SK-N-SH treated with all-trans-retinoic acid at 6 μM for 48 hours (cell line): ENCODE measurements at regions not wholly inside any gene's neighbourhood (a gene's known extent, or its start where the extent isn't known, plus 50 kb on each side); places are given as distances from the start of the nearest gene placed in this dataset.

Experiments used
- ATAC-seq: fragments of 200-7000 bp; cut with Tn5 transposase; 3 replicates; pipeline ENCODE4 v1.9.1; 2020; ENCODE audit warnings: mild to moderate bottlenecking, moderate library complexity
- ARNTL ChIP-seq: fragments of 450-650 bp; formaldehyde crosslinking; IDR thresholded peaks from 2 replicates; pipeline ENCODE4 v1.5.0; 2020; ENCODE audit warnings: low read depth, mild to moderate bottlenecking, moderate library complexity, borderline replicate concordance
- CSDC2 ChIP-seq: fragments of 250-450 bp; sonication (Bioruptor Pico); IDR thresholded peaks from 2 replicates; pipeline ENCODE4 v1.5.0; 2020; ENCODE audit warnings: mild to moderate bottlenecking, moderate library complexity
- ESRRG ChIP-seq: fragments of 250-450 bp; sonication (Bioruptor Pico); IDR thresholded peaks from 2 replicates; pipeline ENCODE4 v1.6.1; 2021; ENCODE audit warnings: mild to moderate bottlenecking
- GLIS3 ChIP-seq: fragments of 250-450 bp; sonication (Bioruptor Pico); IDR thresholded peaks from 2 replicates; pipeline ENCODE4 v1.5.0; 2020; ENCODE audit warnings: mild to moderate bottlenecking, moderate library complexity
- ISL1 ChIP-seq: fragments of 250-450 bp; sonication (Bioruptor Pico); IDR thresholded peaks from 2 replicates; pipeline ENCODE4 v2.1.2; 2022; ENCODE audit warnings: mild to moderate bottlenecking, moderate library complexity
- OSR1 ChIP-seq: fragments of 250-450 bp; sonication (Bioruptor Pico); IDR thresholded peaks from 2 replicates; pipeline ENCODE4 v1.8.0; 2022; ENCODE audit warnings: moderate library complexity, mild to moderate bottlenecking, inconsistent platforms
- PPARA ChIP-seq: fragments of 250-450 bp; sonication (Bioruptor Pico); IDR thresholded peaks from 2 replicates; pipeline ENCODE4 v1.5.0; 2020; ENCODE audit warnings: mild to moderate bottlenecking, borderline replicate concordance
- SNAI2 ChIP-seq: fragments of 250-450 bp; sonication (Bioruptor Pico); IDR thresholded peaks from 2 replicates; pipeline ENCODE4 v1.5.0; 2020; ENCODE audit warnings: mild to moderate bottlenecking, moderate library complexity
- TCF4 ChIP-seq: fragments of 250-450 bp; sonication (Bioruptor Pico); IDR thresholded peaks from 2 replicates; pipeline ENCODE4 v1.8.0; 2021; ENCODE audit warnings: mild to moderate bottlenecking, moderate library complexity, borderline replicate concordance
- TOX ChIP-seq: fragments of 250-450 bp; sonication (Bioruptor Pico); IDR thresholded peaks from 2 replicates; pipeline ENCODE4 v1.8.0; 2021; ENCODE audit warnings: mild to moderate bottlenecking, moderate library complexity, borderline replicate concordance
- ZC3H10 ChIP-seq: fragments of 250-450 bp; sonication (Bioruptor Pico); IDR thresholded peaks from 2 replicates; pipeline ENCODE4 v1.5.1; 2021; ENCODE audit warnings: mild to moderate bottlenecking, moderate library complexity
- ZFP3 ChIP-seq: fragments of 250-450 bp; sonication (Bioruptor Pico); IDR thresholded peaks from 2 replicates; pipeline ENCODE4 v1.5.0; 2020; ENCODE audit warnings: mild to moderate bottlenecking, moderate library complexity
- ZFP30 ChIP-seq: fragments of 450-650 bp; formaldehyde crosslinking; IDR thresholded peaks from 2 replicates; pipeline ENCODE4 v1.5.0; 2022; ENCODE audit warnings: mild to moderate bottlenecking, moderate library complexity
- ZNF565 ChIP-seq: fragments of 450-650 bp; formaldehyde crosslinking; conservative IDR thresholded peaks from 2 replicates; pipeline ENCODE4 v1.5.0; 2020; ENCODE audit warnings: low read depth, mild to moderate bottlenecking, moderate library complexity
- ZNF70 ChIP-seq: fragments of 450-650 bp; formaldehyde crosslinking; IDR thresholded peaks from 2 replicates; pipeline ENCODE4 v1.5.0; 2020; ENCODE audit warnings: mild to moderate bottlenecking, moderate library complexity
- ZNF8 ChIP-seq: fragments of 450-650 bp; formaldehyde crosslinking; IDR thresholded peaks from 2 replicates; pipeline ENCODE4 v1.5.0; 2020; ENCODE audit warnings: mild to moderate bottlenecking, moderate library complexity
- TF ChIP-seq, protein P1 (sequence below): fragments of 250-450 bp; sonication (Bioruptor Pico); IDR thresholded peaks from 2 replicates; pipeline ENCODE4 v1.8.0; 2020; ENCODE audit warnings: mild to moderate bottlenecking, moderate library complexity, borderline replicate concordance
- TF ChIP-seq, protein P2 (sequence below): fragments of 250-450 bp; sonication (Bioruptor Pico); IDR thresholded peaks from 2 replicates; pipeline ENCODE4 v1.5.1; 2020; ENCODE audit warnings: low read depth, mild to moderate bottlenecking, moderate library complexity
- TF ChIP-seq, protein P3 (sequence below): fragments of 250-450 bp; sonication (Bioruptor Pico); IDR thresholded peaks from 2 replicates; pipeline ENCODE4 v1.5.0; 2020; ENCODE audit warnings: mild to moderate bottlenecking, moderate library complexity
- TF ChIP-seq, protein P4 (sequence below): fragments of 250-450 bp; sonication (Bioruptor Pico); IDR thresholded peaks from 2 replicates; pipeline ENCODE4 v1.5.1; 2021; ENCODE audit warnings: mild to moderate bottlenecking, moderate library complexity

DNA sequence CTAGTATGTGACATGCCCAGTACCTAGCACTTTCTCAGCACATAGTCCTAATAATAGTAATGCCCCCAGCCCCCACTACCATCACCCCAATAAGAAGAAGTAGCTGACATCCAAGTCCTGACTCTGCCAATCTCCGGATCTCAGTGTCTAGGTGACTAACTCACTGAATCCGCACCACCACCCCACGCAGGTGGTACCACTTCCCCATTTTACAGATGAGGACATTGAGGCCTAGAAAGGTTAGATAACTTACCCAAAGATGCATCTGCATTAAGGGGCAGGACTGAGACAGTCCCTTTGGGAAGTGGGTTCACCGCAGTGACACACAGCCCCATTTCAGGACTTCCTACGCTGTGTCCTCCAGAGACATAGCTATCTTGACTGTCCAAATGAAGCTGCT lies 241.2 kb downstream of the TFAP2C start:
- TF ChIP-seq ZC3H10 (CRISPR knock-in tag) (no peak), ZNF8 (CRISPR knock-in tag) (no peak), ZNF565 (CRISPR knock-in tag) (no peak), ESRRG (CRISPR knock-in tag) (no peak), ARNTL (CRISPR knock-in tag) (no peak), CSDC2 (no peak), ISL1 (CRISPR knock-in tag) (no peak), PPARA (CRISPR knock-in tag) (no peak)
- TF ChIP-seq, protein P1, sequence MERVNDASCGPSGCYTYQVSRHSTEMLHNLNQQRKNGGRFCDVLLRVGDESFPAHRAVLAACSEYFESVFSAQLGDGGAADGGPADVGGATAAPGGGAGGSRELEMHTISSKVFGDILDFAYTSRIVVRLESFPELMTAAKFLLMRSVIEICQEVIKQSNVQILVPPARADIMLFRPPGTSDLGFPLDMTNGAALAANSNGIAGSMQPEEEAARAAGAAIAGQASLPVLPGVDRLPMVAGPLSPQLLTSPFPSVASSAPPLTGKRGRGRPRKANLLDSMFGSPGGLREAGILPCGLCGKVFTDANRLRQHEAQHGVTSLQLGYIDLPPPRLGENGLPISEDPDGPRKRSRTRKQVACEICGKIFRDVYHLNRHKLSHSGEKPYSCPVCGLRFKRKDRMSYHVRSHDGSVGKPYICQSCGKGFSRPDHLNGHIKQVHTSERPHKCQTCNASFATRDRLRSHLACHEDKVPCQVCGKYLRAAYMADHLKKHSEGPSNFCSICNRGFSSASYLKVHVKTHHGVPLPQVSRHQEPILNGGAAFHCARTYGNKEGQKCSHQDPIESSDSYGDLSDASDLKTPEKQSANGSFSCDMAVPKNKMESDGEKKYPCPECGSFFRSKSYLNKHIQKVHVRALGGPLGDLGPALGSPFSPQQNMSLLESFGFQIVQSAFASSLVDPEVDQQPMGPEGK (CRISPR knock-in tag), result no peak
- TF ChIP-seq, protein P2, sequence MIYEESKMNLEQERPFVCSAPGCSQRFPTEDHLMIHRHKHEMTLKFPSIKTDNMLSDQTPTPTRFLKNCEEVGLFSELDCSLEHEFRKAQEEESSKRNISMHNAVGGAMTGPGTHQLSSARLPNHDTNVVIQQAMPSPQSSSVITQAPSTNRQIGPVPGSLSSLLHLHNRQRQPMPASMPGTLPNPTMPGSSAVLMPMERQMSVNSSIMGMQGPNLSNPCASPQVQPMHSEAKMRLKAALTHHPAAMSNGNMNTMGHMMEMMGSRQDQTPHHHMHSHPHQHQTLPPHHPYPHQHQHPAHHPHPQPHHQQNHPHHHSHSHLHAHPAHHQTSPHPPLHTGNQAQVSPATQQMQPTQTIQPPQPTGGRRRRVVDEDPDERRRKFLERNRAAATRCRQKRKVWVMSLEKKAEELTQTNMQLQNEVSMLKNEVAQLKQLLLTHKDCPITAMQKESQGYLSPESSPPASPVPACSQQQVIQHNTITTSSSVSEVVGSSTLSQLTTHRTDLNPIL (CRISPR knock-in tag), result no peak
- no peak for ATAC-seq

DNA sequence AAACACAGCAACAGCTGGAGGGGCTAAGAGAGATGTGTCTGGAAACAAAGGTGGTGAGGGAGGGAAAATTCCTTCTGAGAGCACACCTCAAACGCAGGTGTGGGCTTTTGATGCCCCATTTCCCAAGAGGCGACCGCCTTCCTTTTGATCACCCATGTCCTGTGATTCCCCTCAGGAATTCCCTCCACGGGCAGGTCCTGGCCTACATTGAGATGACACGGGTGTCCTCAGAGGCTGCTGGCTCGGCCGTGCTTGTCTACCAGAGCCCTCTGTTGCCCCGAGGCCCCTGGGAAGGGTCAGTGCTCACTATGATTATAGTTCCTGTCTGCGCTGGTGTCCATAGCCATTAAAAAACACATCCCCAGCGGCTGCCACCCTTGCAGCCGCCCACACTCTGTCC lies 242.6 kb downstream of the TFAP2C start:
- TF ChIP-seq OSR1 (CRISPR knock-in tag) (no peak), TOX (CRISPR knock-in tag) (no peak), ZC3H10 (CRISPR knock-in tag) (no peak), ESRRG (CRISPR knock-in tag) (no peak), ARNTL (CRISPR knock-in tag) (no peak), ZFP3 (no peak), GLIS3 (no peak)
- TF ChIP-seq, protein P2 (CRISPR knock-in tag), result no peak
- TF ChIP-seq, protein P1 (CRISPR knock-in tag), result no peak
- TF ChIP-seq, all 23 proteins: peak for 0
- no peak for ATAC-seq

DNA sequence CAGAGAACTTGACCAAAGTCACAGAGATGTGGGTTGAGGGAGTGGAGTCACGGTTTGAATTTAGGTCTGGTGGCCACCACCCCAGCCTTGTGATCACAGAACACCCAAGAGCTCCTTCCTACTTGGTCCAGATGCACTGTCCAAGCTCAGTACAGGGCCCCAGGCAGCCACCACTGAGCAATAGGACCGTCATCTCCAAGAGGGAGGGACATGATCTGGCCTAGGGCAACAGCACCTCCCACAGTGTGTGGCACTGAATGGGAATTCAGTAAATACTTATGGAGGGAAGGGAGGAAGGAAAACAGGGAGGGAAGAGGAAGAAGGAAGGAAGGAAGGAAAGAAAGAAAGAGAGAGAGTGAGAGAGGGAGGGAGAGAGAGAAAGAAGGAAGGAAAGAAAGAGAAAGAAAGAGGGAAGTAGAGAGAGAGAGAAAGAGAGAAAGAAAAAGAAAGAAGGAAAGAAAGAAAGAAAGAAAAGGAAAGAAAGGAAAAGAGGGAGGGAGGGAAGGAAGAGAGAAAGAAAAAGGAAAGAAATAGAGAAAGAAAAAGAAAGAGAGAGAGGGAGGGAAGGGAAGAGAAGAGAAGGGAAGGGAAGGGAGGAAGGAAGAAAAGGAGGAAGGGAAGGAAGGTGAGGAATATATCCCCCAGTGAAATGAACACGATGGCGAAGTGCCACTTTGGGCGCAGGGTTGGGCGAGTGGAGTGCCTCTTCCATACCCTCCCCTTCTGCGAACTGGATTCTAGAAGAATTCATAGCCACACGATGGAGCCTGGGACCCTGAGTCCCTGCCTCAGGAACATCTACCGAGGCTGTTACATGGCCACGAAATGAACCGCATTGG lies 243.7 kb downstream of the TFAP2C start:
- no peak for ATAC-seq
- TF ChIP-seq, protein P1 (CRISPR knock-in tag), result no peak
- TF ChIP-seq, protein P3, sequence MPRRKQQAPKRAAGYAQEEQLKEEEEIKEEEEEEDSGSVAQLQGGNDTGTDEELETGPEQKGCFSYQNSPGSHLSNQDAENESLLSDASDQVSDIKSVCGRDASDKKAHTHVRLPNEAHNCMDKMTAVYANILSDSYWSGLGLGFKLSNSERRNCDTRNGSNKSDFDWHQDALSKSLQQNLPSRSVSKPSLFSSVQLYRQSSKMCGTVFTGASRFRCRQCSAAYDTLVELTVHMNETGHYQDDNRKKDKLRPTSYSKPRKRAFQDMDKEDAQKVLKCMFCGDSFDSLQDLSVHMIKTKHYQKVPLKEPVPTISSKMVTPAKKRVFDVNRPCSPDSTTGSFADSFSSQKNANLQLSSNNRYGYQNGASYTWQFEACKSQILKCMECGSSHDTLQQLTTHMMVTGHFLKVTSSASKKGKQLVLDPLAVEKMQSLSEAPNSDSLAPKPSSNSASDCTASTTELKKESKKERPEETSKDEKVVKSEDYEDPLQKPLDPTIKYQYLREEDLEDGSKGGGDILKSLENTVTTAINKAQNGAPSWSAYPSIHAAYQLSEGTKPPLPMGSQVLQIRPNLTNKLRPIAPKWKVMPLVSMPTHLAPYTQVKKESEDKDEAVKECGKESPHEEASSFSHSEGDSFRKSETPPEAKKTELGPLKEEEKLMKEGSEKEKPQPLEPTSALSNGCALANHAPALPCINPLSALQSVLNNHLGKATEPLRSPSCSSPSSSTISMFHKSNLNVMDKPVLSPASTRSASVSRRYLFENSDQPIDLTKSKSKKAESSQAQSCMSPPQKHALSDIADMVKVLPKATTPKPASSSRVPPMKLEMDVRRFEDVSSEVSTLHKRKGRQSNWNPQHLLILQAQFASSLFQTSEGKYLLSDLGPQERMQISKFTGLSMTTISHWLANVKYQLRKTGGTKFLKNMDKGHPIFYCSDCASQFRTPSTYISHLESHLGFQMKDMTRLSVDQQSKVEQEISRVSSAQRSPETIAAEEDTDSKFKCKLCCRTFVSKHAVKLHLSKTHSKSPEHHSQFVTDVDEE, result no peak
- TF ChIP-seq, protein P4, sequence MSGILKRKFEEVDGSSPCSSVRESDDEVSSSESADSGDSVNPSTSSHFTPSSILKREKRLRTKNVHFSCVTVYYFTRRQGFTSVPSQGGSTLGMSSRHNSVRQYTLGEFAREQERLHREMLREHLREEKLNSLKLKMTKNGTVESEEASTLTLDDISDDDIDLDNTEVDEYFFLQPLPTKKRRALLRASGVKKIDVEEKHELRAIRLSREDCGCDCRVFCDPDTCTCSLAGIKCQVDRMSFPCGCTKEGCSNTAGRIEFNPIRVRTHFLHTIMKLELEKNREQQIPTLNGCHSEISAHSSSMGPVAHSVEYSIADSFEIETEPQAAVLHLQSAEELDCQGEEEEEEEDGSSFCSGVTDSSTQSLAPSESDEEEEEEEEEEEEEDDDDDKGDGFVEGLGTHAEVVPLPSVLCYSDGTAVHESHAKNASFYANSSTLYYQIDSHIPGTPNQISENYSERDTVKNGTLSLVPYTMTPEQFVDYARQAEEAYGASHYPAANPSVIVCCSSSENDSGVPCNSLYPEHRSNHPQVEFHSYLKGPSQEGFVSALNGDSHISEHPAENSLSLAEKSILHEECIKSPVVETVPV, result no peak
- TF ChIP-seq ARNTL (CRISPR knock-in tag), result no peak
- TF ChIP-seq ZNF8 (CRISPR knock-in tag), result no peak
- no peak for TF ChIP-seq GLIS3
- no peak for TF ChIP-seq SNAI2
- TF ChIP-seq ZNF70 (CRISPR knock-in tag), result no peak
- no peak for TF ChIP-seq ESRRG (CRISPR knock-in tag)
- TF ChIP-seq PPARA (CRISPR knock-in tag), result no peak
- TF ChIP-seq ZNF565 (CRISPR knock-in tag), result no peak
- no peak for TF ChIP-seq ZFP30
- TF ChIP-seq, protein P2 (CRISPR knock-in tag), result no peak
- no peak for TF ChIP-seq TCF4 (CRISPR knock-in tag)
- TF ChIP-seq ISL1 (CRISPR knock-in tag), result no peak
- no peak for TF ChIP-seq CSDC2
- no peak for TF ChIP-seq ZFP3
